GM18873 (cell line): ENCODE measurements at regions not wholly inside any gene's neighbourhood (a gene's known extent, or its start where the extent isn't known, plus 50 kb on each side); places are given as distances from the start of the nearest gene placed in this dataset.
"Not testable (repeated sequence)": the region's sequence is repeated elsewhere in the genome, so short reads cannot be mapped to it uniquely, and the experiment has no call there.

Source experiments
- ATAC-seq: cut with Tn5 transposase; IDR thresholded peaks from one replicate; pipeline ENCODE4 v1.9.1; 2021; ENCODE audit warnings: mild to moderate bottlenecking, moderate library complexity, moderate number of reproducible peaks; ENCODE audit not compliant: unreplicated experiment, low FRiP score

GRCh38 chr1:228937351-228937750 is 202.1 kb downstream of the RHOU start:
- no peak for ATAC-seq

GRCh38 chr1:228937851-228938536 is 202.7 kb downstream of the RHOU start:
- ATAC-seq: no peak

- ATAC-seq: no peak
Observed at GRCh38 chr1:228938537-228938901, 203.2 kb downstream of the RHOU start.

- ATAC-seq: no peak
Observed at GRCh38 chr1:228939001-228939691, 203.9 kb downstream of the RHOU start.

GRCh38 chr1:228939881-228940392 is 204.7 kb downstream of the RHOU start:
- no peak for ATAC-seq

- ATAC-seq: no peak
Observed at GRCh38 chr1:228940526-228940925, 205.2 kb downstream of the RHOU start.

GRCh38 chr1:228940926-228941325 is 205.6 kb downstream of the RHOU start:
- no peak for ATAC-seq

- ATAC-seq: no peak
Observed at GRCh38 chr1:228941666-228942065, 206.4 kb downstream of the RHOU start.

GRCh38 chr1:228943436-228943835 is 208.2 kb downstream of the RHOU start:
- no peak for ATAC-seq

- no peak for ATAC-seq
Observed at GRCh38 chr1:228944296-228944695, 209.0 kb downstream of the RHOU start.

- ATAC-seq: no peak
Observed at GRCh38 chr1:228944935-228945371, 209.7 kb downstream of the RHOU start.

GRCh38 chr1:228945885-228946284 is 210.6 kb downstream of the RHOU start:
- ATAC-seq: no peak

GRCh38 chr1:228949617-228950016 is 214.3 kb downstream of the RHOU start:
- not testable (repeated sequence) for ATAC-seq

GRCh38 chr1:228953207-228953606 is 217.9 kb downstream of the RHOU start:
- no peak for ATAC-seq

GRCh38 chr1:228953808-228954207 is 218.5 kb downstream of the RHOU start:
- ATAC-seq: not testable (repeated sequence)

GRCh38 chr1:228955691-228956090 is 220.4 kb downstream of the RHOU start:
- no peak for ATAC-seq

- no peak for ATAC-seq
Observed at GRCh38 chr1:228956864-228957263, 221.6 kb downstream of the RHOU start.

- ATAC-seq: no peak
Observed at GRCh38 chr1:228957535-228957934, 222.3 kb downstream of the RHOU start.

- no peak for ATAC-seq
Observed at GRCh38 chr1:228958121-228958520, 222.8 kb downstream of the RHOU start.

GRCh38 chr1:228958741-228959140 is 223.5 kb downstream of the RHOU start:
- no peak for ATAC-seq

- ATAC-seq: no peak
Observed at GRCh38 chr1:228960705-228961104, 225.4 kb downstream of the RHOU start.

GRCh38 chr1:228961511-228961910 is 226.2 kb downstream of the RHOU start:
- ATAC-seq: no peak
